HG03159 (cell line): ENCODE measurements at regions not wholly inside any gene's neighbourhood (a gene's known extent, or its start where the extent isn't known, plus 50 kb on each side); places are given as distances from the start of the nearest gene placed in this dataset.

Source experiments
- ATAC-seq: cut with Tn5 transposase; IDR thresholded peaks from one replicate; pipeline ENCODE4 v1.9.1; 2021; ENCODE audit warnings: mild to moderate bottlenecking, moderate library complexity; ENCODE audit not compliant: unreplicated experiment

GRCh38 chr11:131229221-131229620 is 141.2 kb upstream of the NTM start:
- no peak for ATAC-seq

GRCh38 chr11:131231317-131231940 is 139.0 kb upstream of the NTM start:
- no peak for ATAC-seq

GRCh38 chr11:131232261-131232660 is 138.2 kb upstream of the NTM start:
- no peak for ATAC-seq

- no peak for ATAC-seq
Measured at GRCh38 chr11:131234221-131234620, 136.2 kb upstream of the NTM start.

GRCh38 chr11:131235328-131236298 is 134.8 kb upstream of the NTM start:
- ATAC-seq: no peak

GRCh38 chr11:131240421-131240820 is 130.0 kb upstream of the NTM start:
- no peak for ATAC-seq

- no peak for ATAC-seq
Measured at GRCh38 chr11:131242476-131243000, 127.9 kb upstream of the NTM start.

- ATAC-seq: no peak
Measured at GRCh38 chr11:131246156-131246555, 124.3 kb upstream of the NTM start.

GRCh38 chr11:131246663-131247062 is 123.8 kb upstream of the NTM start:
- no peak for ATAC-seq

- no peak for ATAC-seq
Measured at GRCh38 chr11:131248588-131248987, 121.8 kb upstream of the NTM start.

- no peak for ATAC-seq
Measured at GRCh38 chr11:131253142-131253655, 117.2 kb upstream of the NTM start.

GRCh38 chr11:131253656-131254151 is 116.7 kb upstream of the NTM start:
- no peak for ATAC-seq

- ATAC-seq: no peak
Measured at GRCh38 chr11:131254254-131254653, 116.2 kb upstream of the NTM start.

- ATAC-seq: no peak
Measured at GRCh38 chr11:131274233-131274632, 96.2 kb upstream of the NTM start.

- ATAC-seq: no peak
Measured at GRCh38 chr11:131275580-131275979, 94.8 kb upstream of the NTM start.

GRCh38 chr11:131278472-131278871 is 91.9 kb upstream of the NTM start:
- no peak for ATAC-seq

GRCh38 chr11:131279654-131280384 is 90.6 kb upstream of the NTM start:
- ATAC-seq: no peak

GRCh38 chr11:131281316-131281715 is 89.1 kb upstream of the NTM start:
- no peak for ATAC-seq

- no peak for ATAC-seq
Measured at GRCh38 chr11:131284041-131284440, 86.4 kb upstream of the NTM start.

- no peak for ATAC-seq
Measured at GRCh38 chr11:131288521-131289091, 81.8 kb upstream of the NTM start.

GRCh38 chr11:131290185-131290584 is 80.2 kb upstream of the NTM start:
- no peak for ATAC-seq
